ENCODE measurements at regions not wholly inside any gene's neighbourhood (a gene's known extent, or its start where the extent isn't known, plus 50 kb on each side); places are given as distances from the start of the nearest gene placed in this dataset.

DNA sequence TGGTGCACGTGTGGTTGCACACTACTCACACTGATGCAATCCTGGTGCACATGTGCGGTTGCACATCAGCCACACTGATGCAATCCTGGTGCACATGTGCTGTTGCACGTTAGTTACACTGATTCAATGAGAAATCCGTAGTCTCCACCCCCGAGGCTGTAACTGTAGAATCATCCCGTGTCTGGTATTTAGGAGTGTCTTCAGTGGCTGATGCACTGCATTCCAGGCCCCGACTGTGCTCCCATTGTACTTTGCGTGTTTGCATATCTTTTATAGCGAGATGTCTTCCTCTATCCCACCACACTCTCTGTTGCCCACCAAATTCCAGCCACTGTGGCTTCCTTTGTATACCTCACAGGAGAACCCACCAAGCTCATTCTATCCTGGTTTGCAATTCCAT, 87.8 kb upstream of the MTHFD1L start:
- TF ChIP-seq EP300 (IDR thresholded peaks at IDR 0.05): no peak
- TF ChIP-seq, protein P1, sequence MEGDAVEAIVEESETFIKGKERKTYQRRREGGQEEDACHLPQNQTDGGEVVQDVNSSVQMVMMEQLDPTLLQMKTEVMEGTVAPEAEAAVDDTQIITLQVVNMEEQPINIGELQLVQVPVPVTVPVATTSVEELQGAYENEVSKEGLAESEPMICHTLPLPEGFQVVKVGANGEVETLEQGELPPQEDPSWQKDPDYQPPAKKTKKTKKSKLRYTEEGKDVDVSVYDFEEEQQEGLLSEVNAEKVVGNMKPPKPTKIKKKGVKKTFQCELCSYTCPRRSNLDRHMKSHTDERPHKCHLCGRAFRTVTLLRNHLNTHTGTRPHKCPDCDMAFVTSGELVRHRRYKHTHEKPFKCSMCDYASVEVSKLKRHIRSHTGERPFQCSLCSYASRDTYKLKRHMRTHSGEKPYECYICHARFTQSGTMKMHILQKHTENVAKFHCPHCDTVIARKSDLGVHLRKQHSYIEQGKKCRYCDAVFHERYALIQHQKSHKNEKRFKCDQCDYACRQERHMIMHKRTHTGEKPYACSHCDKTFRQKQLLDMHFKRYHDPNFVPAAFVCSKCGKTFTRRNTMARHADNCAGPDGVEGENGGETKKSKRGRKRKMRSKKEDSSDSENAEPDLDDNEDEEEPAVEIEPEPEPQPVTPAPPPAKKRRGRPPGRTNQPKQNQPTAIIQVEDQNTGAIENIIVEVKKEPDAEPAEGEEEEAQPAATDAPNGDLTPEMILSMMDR (IDR thresholded peaks at IDR 0.05): no peak
- TF ChIP-seq POLR2AphosphoS5 (IDR thresholded peaks at IDR 0.05): no peak
- TF ChIP-seq POLR2A (IDR thresholded peaks at IDR 0.05; ENCODE audit: low read depth): no peak
